ENCODE measurements at regions not wholly inside any gene's neighbourhood (a gene's known extent, or its start where the extent isn't known, plus 50 kb on each side); places are given as distances from the start of the nearest gene placed in this dataset.
"Not testable (repeated sequence)": the region's sequence is repeated elsewhere in the genome, so short reads cannot be mapped to it uniquely, and the experiment has no call there.

DNA sequence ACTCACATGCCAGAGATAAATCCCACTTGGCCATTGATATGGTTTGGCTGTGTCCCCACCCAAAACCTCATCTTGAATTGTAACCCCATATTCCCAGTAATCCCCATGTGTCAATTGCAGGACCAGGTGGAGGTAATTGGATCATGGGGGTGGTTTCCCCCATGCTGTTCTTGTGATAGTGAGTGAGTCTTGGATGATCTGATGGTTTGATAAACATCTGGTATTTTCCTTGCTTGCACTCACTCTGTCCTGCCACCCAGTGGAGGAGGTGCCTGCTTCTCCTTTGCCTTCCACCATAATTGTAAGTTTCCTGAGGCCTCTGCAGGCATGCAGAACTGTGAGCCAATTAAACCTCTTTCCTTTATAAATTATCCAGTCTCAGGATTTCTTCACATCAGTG is 50.4 kb upstream of the B3GAT2 start:
- DNase-seq (ENCODE audit: low read depth in 1 of 2, low spot score in 1 of 2): not testable (repeated sequence)

DNA sequence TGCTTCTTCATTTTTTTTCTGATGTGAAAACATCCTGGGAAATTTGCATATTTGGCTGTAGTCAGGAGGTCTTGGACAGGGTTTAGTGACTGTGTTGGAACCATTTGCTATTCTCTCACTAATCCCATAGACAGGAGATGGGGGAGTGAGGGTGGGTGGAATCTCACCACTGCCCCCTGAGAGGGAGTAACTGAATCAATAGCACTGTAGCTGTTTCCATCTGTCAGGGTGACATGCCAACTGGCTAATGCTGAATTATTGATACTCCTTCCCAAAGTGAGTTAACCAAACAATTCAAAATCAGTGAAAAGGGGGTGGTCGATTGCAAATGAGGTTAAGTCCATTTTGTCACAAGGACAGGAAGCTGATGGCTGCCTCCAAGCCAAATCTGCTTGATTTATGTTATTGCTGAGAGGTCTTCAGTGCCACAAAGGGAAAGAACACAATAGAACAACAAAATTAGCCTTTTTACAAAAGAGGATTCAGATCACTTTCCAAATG is 55.1 kb upstream of the B3GAT2 start:
- DNase-seq (ENCODE audit: low read depth in 1 of 2, low spot score in 1 of 2): no peak

DNA sequence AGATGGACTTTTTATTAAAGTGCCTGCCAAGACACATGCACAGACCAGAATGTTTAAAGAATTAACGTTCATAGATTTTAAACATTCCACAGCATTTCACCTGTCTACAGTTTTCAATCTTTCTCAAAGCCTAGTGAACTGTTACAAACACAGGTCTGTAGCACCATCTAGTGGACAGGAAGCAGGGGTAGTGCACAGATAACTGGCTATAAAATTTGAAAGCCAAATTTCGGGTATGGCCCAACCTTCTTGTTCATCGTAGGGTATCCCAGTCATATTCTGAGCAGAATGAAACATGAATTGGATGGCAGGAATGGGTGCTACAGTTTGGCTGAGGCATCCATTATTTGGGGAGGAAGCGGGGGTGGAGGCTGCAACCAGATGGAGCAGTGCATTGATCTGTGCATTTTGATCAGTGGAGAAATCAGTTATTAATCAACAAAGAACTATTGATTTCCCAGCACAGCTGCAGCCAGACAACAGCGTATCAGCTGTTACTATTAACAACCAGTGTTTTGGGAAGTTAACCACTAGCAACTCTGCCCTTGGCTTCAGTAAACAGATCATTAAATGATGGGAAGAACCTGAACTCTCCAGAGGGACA is 56.1 kb upstream of the B3GAT2 start:
- peak in 1 of 2 donors; percentile 20 for DNase-seq (ENCODE audit: low read depth in 1 of 2, low spot score in 1 of 2)

DNA sequence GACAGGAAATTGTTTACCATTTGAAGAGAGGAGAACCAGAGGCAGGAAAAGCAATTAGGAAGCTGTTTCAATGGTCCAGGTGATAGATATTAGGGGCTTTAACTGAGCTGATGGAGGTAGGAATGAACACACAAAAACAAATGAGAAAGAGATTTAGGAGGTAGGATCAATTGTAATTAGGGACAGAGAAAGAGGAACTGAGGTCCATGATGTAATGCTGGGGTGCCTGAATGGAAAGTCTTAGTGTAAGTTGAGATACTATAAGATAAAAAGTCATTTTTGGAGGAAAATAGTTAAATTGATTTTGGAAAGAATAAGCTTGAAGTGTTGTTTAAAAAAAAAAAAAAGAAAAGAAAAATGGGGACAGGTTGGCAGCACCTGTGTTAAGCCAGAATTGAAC is 58.5 kb upstream of the B3GAT2 start:
- no peak for DNase-seq (ENCODE audit: low read depth in 1 of 2, low spot score in 1 of 2)

- DNase-seq (ENCODE audit: low read depth in 1 of 2, low spot score in 1 of 2): no peak
Observed at GRCh38 chr6:71028236-71028876, 71.5 kb upstream of the B3GAT2 start.

DNA sequence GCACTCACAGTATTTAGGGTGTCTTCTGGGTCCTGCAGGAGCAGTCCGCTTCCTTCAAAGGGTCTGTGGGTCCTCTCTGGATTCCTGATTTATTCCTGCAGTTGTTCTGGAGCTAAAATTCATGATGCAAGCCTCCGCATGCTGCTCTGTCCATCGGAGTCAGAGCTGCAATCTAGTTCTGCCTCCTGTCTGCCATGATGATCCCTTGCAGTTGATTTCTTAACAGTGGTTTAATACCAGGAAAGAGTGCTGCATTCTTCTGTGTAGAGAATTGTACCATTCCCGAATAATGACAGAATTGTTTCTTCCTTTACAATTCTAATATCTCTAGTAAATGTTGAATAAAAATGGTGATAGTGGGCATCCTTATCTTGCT is 72.0 kb upstream of the B3GAT2 start:
- DNase-seq (ENCODE audit: low read depth in 1 of 2, low spot score in 1 of 2): no peak

GRCh38 chr6:71029555-71029954 is 72.7 kb upstream of the B3GAT2 start:
- no peak for DNase-seq (ENCODE audit: low read depth in 1 of 2, low spot score in 1 of 2)

DNA sequence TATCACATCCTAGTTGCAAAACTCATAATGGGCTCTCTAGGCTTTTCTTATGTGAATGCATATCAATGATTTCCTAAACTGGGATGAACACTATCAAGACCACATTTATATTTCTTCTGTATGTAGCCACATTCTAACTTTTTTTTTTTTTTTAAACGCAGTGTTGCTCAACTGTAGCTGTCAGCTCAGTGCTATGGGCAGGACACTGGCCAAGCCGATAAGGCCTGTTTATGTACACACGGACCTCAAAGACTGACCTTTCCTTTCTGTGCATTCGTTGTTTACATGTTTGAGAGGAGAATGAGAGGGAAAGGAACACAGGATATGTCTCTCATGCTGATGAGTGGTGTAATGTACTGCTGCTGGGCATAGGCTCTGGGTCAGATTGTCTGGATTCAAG is 75.1 kb upstream of the B3GAT2 start:
- no peak for DNase-seq (ENCODE audit: low read depth in 1 of 2, low spot score in 1 of 2)

- no peak for DNase-seq (ENCODE audit: low read depth in 1 of 2, low spot score in 1 of 2)
Observed at GRCh38 chr6:71033171-71033570, 76.3 kb upstream of the B3GAT2 start.

DNA sequence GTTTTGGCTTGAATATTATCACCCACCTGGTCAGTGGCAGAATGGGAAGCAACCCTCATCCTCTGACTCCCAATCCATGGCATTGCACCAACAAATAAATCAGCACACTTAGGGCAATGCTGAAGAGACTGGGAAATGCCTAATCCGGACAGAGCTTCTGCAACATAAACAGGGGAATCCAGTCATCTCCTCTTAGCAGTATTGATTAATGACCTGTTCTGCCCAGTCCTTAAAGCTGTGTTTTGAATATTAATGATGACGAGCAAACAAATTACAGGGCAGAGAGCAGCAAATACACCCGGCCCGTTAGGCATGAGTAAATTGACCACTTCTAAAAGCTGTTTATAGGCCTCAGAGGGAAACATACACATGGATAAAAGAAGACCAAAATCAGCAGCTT is 77.0 kb upstream of the B3GAT2 start:
- no peak for DNase-seq (ENCODE audit: low read depth in 1 of 2, low spot score in 1 of 2)

DNA sequence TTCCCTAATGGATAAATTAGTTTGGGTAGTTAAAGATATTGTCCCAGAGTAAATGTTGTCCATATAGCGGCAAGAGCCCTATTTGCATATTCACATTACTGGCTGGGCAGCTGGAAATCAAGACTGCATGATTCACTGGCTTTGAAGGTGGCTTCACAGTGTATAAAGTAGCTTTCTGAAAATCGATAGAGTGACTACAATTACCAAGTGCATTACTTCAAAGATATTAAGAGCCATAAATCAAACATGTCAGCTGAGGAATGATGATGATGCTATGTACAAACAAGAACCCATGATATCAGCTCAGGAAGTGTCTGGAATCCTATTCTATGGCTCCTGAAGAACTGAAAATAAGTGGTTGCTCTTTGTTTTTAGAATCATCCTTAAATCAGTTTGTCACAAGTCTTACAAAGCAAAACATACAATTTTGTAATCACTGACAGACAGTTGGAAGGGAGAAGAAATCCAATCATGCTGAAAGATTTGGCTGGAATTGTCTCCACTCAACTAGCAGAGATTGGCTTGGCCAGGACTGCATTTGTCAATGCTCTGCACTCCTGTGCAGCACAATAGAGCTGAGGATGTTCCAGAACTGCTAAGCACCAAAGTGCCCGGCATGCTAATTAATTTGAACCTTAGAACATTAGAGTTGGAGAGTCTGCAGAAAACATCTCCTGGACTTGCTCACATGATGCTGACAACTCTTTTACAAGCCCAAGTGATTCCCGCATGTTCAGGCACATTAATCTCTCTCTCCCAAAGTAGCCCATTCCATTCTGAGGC is 77.9 kb upstream of the B3GAT2 start:
- no peak for DNase-seq (ENCODE audit: low read depth in 1 of 2, low spot score in 1 of 2)

GRCh38 chr6:71035871-71036270 is 79.0 kb upstream of the B3GAT2 start:
- DNase-seq (ENCODE audit: low read depth in 1 of 2, low spot score in 1 of 2): no peak

GRCh38 chr6:71038711-71039344 is 82.0 kb upstream of the B3GAT2 start:
- no peak for DNase-seq (ENCODE audit: low read depth in 1 of 2, low spot score in 1 of 2)

DNA sequence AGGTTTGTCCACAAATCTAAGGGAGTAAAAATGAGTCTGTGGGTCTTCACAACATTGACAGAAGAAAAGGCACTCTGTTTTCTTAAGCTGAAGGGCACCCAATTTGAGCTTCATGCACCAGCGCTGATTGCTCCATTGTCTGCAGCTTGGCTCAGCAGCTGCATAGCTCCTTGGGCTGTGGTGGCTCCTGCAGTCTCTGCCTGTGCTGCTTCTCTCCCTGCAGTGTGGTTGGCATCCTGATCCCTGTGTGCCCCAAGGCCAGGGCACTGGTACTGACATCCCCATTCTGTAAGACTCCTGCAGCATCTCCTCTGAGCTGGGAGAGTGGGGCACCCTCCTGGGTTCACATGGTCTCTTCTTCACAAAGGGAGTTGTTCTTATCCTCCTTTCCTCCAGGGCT is 83.2 kb upstream of the B3GAT2 start:
- DNase-seq (ENCODE audit: low read depth in 1 of 2, low spot score in 1 of 2): no peak

GRCh38 chr6:71040841-71041240 is 84.0 kb upstream of the B3GAT2 start:
- DNase-seq (ENCODE audit: low read depth in 1 of 2, low spot score in 1 of 2): no peak

GRCh38 chr6:71043902-71044301 is 87.0 kb upstream of the B3GAT2 start:
- no peak for DNase-seq (ENCODE audit: low read depth in 1 of 2, low spot score in 1 of 2)

GRCh38 chr6:71044753-71045152 is 87.9 kb upstream of the B3GAT2 start:
- no peak for DNase-seq (ENCODE audit: low read depth in 1 of 2, low spot score in 1 of 2)

- no peak for DNase-seq (ENCODE audit: low read depth in 1 of 2, low spot score in 1 of 2)
Observed at GRCh38 chr6:71045296-71045695, 88.4 kb upstream of the B3GAT2 start.

- DNase-seq (ENCODE audit: low read depth in 1 of 2, low spot score in 1 of 2): no peak
Observed at GRCh38 chr6:71047417-71047816, 90.6 kb upstream of the B3GAT2 start.

GRCh38 chr6:71048320-71049164 is 91.7 kb upstream of the B3GAT2 start:
- DNase-seq (ENCODE audit: low read depth in 1 of 2, low spot score in 1 of 2): no peak

- DNase-seq (ENCODE audit: low read depth in 1 of 2, low spot score in 1 of 2): no peak
Observed at GRCh38 chr6:71049198-71049770, 92.4 kb upstream of the B3GAT2 start.
